Activated CD4-positive, alpha-beta T cell treated with anti-CD3 and anti-CD28 coated beads, Interleukin-2, amount 10 ng/mL, durations not matched to agents 7 days and 5 days (primary cell): ENCODE measurements at regions not wholly inside any gene's neighbourhood (a gene's known extent, or its start where the extent isn't known, plus 50 kb on each side); places are given as distances from the start of the nearest gene placed in this dataset.

Experiments used
- CTCF ChIA-PET: fragments of 350-600 bp; sonication (Branson Sonifier 250); formaldehyde crosslinking; loops from one replicate; lab custom pipeline; 2021; ENCODE audit warnings: antibody characterized with exemption; lab: Charles Lee
- POLR2A ChIA-PET: fragments of 350-600 bp; sonication (Branson Sonifier 250); formaldehyde crosslinking; loops from one replicate; lab custom pipeline; 2021; ENCODE audit warnings: antibody characterized with exemption; lab: Charles Lee
- DNase-seq: peaks from one replicate; pipeline ENCODE4 v3.0.0-alpha.2; 2020
- H3K27ac Mint-ChIP-seq: one replicate; pipeline ENCODE4 v1.8.0; 2021; ENCODE audit warnings: mild to moderate bottlenecking, moderate library complexity, mixed read lengths
- H3K27me3 Mint-ChIP-seq: one replicate; pipeline ENCODE4 v1.8.0; 2021; ENCODE audit warnings: mixed read lengths
- H3K36me3 Mint-ChIP-seq: one replicate; pipeline ENCODE4 v1.8.0; 2021; ENCODE audit warnings: low read depth, mixed read lengths
- H3K4me1 Mint-ChIP-seq: one replicate; pipeline ENCODE4 v1.8.0; 2021; ENCODE audit warnings: mixed read lengths
- H3K4me3 Mint-ChIP-seq: one replicate; pipeline ENCODE4 v1.8.0; 2021; ENCODE audit warnings: mild to moderate bottlenecking, moderate library complexity, mixed read lengths
- H3K9me3 Mint-ChIP-seq: one replicate; pipeline ENCODE4 v1.8.0; 2021; ENCODE audit warnings: mixed read lengths

GRCh38 chr7:97450516-97450915, 281.4 kb upstream of the TAC1 start:
- POLR2A ChIA-PET: no interaction called here
- no peaks in the 10 kb centered on the region for H3K4me1 Mint-ChIP-seq
- H3K27me3 Mint-ChIP-seq: no peaks in the 10 kb centered on the region
- H3K36me3 Mint-ChIP-seq: no peaks in the 10 kb centered on the region
- no peak for DNase-seq
- no peak overlapping the region for H3K27ac Mint-ChIP-seq
- peaks cover 6% of the 10 kb centered on the region for H3K9me3 Mint-ChIP-seq
- H3K4me3 Mint-ChIP-seq: no peak overlapping the region
- CTCF ChIA-PET: interaction anchor here (0.6 kb wide), 1 partner anchor 201 kb away, joined by 3 read pairs; no protein-coding TSS in a partner anchor

GRCh38 chr7:97454636-97455035, 277.2 kb upstream of the TAC1 start:
- Mint-ChIP-seq H3K27ac (no peak overlapping the region), H3K4me3 (no peak overlapping the region), H3K4me1 (no peaks in the 10 kb centered on the region), H3K9me3 (peaks cover 2% of the 10 kb centered on the region), H3K36me3 (no peaks in the 10 kb centered on the region), H3K27me3 (no peaks in the 10 kb centered on the region)
- ChIA-PET CTCF (no interaction called here), POLR2A (no interaction called here)
- no peak for DNase-seq

GRCh38 chr7:97457054-97457453, 274.8 kb upstream of the TAC1 start:
- ChIA-PET CTCF (no interaction called here), POLR2A (no interaction called here)
- Mint-ChIP-seq H3K27me3 (no peaks in the 10 kb centered on the region), H3K9me3 (no peaks in the 10 kb centered on the region), H3K4me1 (no peaks in the 10 kb centered on the region), H3K36me3 (no peaks in the 10 kb centered on the region), H3K27ac (no peak overlapping the region), H3K4me3 (no peak overlapping the region)
- DNase-seq: no peak

GRCh38 chr7:97460433-97460832, 271.5 kb upstream of the TAC1 start:
- POLR2A ChIA-PET: no interaction called here
- no peak for DNase-seq
- peaks cover 6% of the 10 kb centered on the region for H3K9me3 Mint-ChIP-seq
- H3K4me3 Mint-ChIP-seq: no peak overlapping the region
- no peaks in the 10 kb centered on the region for H3K4me1 Mint-ChIP-seq
- no peaks in the 10 kb centered on the region for H3K27me3 Mint-ChIP-seq
- no peaks in the 10 kb centered on the region for H3K36me3 Mint-ChIP-seq
- CTCF ChIA-PET: no interaction called here
- no peak overlapping the region for H3K27ac Mint-ChIP-seq

- no peak for DNase-seq
- no peaks in the 10 kb centered on the region for H3K4me1 Mint-ChIP-seq
- H3K27me3 Mint-ChIP-seq: no peaks in the 10 kb centered on the region
- no peak overlapping the region for H3K27ac Mint-ChIP-seq
- POLR2A ChIA-PET: no interaction called here
- H3K9me3 Mint-ChIP-seq: peaks cover 6% of the 10 kb centered on the region
- no peaks in the 10 kb centered on the region for H3K36me3 Mint-ChIP-seq
- CTCF ChIA-PET: interaction anchor here (0.6 kb wide), 1 partner anchor 179 kb away, joined by 4 read pairs; no protein-coding TSS in a partner anchor
- H3K4me3 Mint-ChIP-seq: no peak overlapping the region
Measured at GRCh38 chr7:97461596-97461995, 270.3 kb upstream of the TAC1 start.

GRCh38 chr7:97466071-97466470, 265.8 kb upstream of the TAC1 start:
- ChIA-PET CTCF (no interaction called here), POLR2A (no interaction called here)
- Mint-ChIP-seq H3K9me3 (peaks cover 6% of the 10 kb centered on the region), H3K27ac (no peak overlapping the region), H3K4me1 (no peaks in the 10 kb centered on the region), H3K27me3 (no peaks in the 10 kb centered on the region), H3K4me3 (no peak overlapping the region), H3K36me3 (no peaks in the 10 kb centered on the region)
- DNase-seq: no peak

GRCh38 chr7:97466999-97467740, 264.7 kb upstream of the TAC1 start:
- Mint-ChIP-seq H3K27me3 (no peaks in the 10 kb centered on the region), H3K4me1 (no peaks in the 10 kb centered on the region), H3K27ac (no peak overlapping the region), H3K9me3 (peaks cover 6% of the 10 kb centered on the region), H3K36me3 (no peaks in the 10 kb centered on the region), H3K4me3 (no peak overlapping the region)
- no peak for DNase-seq
- ChIA-PET POLR2A (no interaction called here), CTCF (interaction anchor here (1.7 kb wide), 1 partner anchor 14 kb away, joined by 3 read pairs; no protein-coding TSS in a partner anchor)

GRCh38 chr7:97468493-97468892, 263.4 kb upstream of the TAC1 start:
- no peak for DNase-seq
- Mint-ChIP-seq H3K4me3 (no peak overlapping the region), H3K27ac (no peak overlapping the region), H3K4me1 (no peaks in the 10 kb centered on the region), H3K36me3 (no peaks in the 10 kb centered on the region), H3K9me3 (peaks cover 4% of the 10 kb centered on the region), H3K27me3 (no peaks in the 10 kb centered on the region)
- ChIA-PET POLR2A (no interaction called here), CTCF (interaction anchor here (1.7 kb wide), 1 partner anchor 13 kb away, joined by 3 read pairs; no protein-coding TSS in a partner anchor)

GRCh38 chr7:97470726-97471125, 261.2 kb upstream of the TAC1 start:
- ChIA-PET POLR2A (no interaction called here), CTCF (interaction anchor here (0.6 kb wide), 1 partner anchor 32 kb away, joined by 4 read pairs; no protein-coding TSS in a partner anchor)
- Mint-ChIP-seq H3K9me3 (no peaks in the 10 kb centered on the region), H3K27ac (no peak overlapping the region), H3K4me3 (no peak overlapping the region), H3K36me3 (no peaks in the 10 kb centered on the region), H3K27me3 (no peaks in the 10 kb centered on the region), H3K4me1 (no peaks in the 10 kb centered on the region)
- no peak for DNase-seq

- ChIA-PET POLR2A (no interaction called here), CTCF (no interaction called here)
- Mint-ChIP-seq H3K27me3 (no peaks in the 10 kb centered on the region), H3K27ac (no peak overlapping the region), H3K4me1 (no peaks in the 10 kb centered on the region), H3K4me3 (no peak overlapping the region), H3K9me3 (no peaks in the 10 kb centered on the region), H3K36me3 (no peaks in the 10 kb centered on the region)
- DNase-seq: no peak
Measured at GRCh38 chr7:97471491-97471890, 260.4 kb upstream of the TAC1 start.

- Mint-ChIP-seq H3K27ac (no peak overlapping the region), H3K27me3 (no peaks in the 10 kb centered on the region), H3K36me3 (no peaks in the 10 kb centered on the region), H3K4me1 (no peaks in the 10 kb centered on the region), H3K9me3 (no peaks in the 10 kb centered on the region), H3K4me3 (no peak overlapping the region)
- ChIA-PET CTCF (no interaction called here), POLR2A (no interaction called here)
- DNase-seq: no peak
Measured at GRCh38 chr7:97479740-97480290, 252.1 kb upstream of the TAC1 start.

GRCh38 chr7:97480772-97481390, 251.0 kb upstream of the TAC1 start:
- POLR2A ChIA-PET: no interaction called here
- no peaks in the 10 kb centered on the region for H3K4me1 Mint-ChIP-seq
- H3K4me3 Mint-ChIP-seq: no peak overlapping the region
- DNase-seq: no peak
- no peaks in the 10 kb centered on the region for H3K27me3 Mint-ChIP-seq
- H3K27ac Mint-ChIP-seq: no peak overlapping the region
- no peaks in the 10 kb centered on the region for H3K36me3 Mint-ChIP-seq
- H3K9me3 Mint-ChIP-seq: no peaks in the 10 kb centered on the region
- CTCF ChIA-PET: interaction anchor here (1.2 kb wide), 1 partner anchor 13 kb away, joined by 3 read pairs; no protein-coding TSS in a partner anchor

GRCh38 chr7:97495487-97495886, 236.4 kb upstream of the TAC1 start:
- H3K4me3 Mint-ChIP-seq: no peak overlapping the region
- no peaks in the 10 kb centered on the region for H3K36me3 Mint-ChIP-seq
- no peaks in the 10 kb centered on the region for H3K9me3 Mint-ChIP-seq
- DNase-seq: no peak
- no peaks in the 10 kb centered on the region for H3K4me1 Mint-ChIP-seq
- H3K27ac Mint-ChIP-seq: no peak overlapping the region
- ChIA-PET POLR2A (no interaction called here), CTCF (no interaction called here)
- peaks cover 8% of the 10 kb centered on the region for H3K27me3 Mint-ChIP-seq
